ENCODE measurements at regions not wholly inside any gene's neighbourhood (a gene's known extent, or its start where the extent isn't known, plus 50 kb on each side); places are given as distances from the start of the nearest gene placed in this dataset.

DNA sequence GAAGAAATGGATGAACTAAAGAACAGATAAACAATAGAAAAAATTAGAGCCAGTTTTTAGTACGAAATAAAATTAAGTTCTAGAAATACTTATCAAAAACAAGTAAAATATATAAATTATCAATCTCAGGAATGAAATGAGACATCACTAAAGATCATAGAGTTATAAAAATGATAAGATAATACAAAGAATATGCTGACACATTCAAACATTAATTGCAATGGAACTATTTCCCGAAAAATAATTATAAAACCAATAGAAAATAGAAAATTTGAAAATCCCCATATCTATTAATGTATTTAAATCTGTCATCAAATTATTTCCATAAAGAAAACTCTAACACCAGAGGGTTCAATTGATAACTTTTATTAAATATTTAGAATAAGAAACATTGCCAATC lies 458.1 kb upstream of the MBL2 start:
- H4K20me1 ChIP-seq (ENCODE audit: insufficient read depth, low read length) = no peaks in the 10 kb centered on the region
- H3F3A ChIP-seq (ENCODE audit: insufficient read depth, low read length) = no peaks in the 10 kb centered on the region
- no peak overlapping the region for H3K9ac ChIP-seq (ENCODE audit: low read length)
- no peaks in the 10 kb centered on the region for H3K9me3 ChIP-seq (ENCODE audit: low read length)
- TF ChIP-seq, protein P1, sequence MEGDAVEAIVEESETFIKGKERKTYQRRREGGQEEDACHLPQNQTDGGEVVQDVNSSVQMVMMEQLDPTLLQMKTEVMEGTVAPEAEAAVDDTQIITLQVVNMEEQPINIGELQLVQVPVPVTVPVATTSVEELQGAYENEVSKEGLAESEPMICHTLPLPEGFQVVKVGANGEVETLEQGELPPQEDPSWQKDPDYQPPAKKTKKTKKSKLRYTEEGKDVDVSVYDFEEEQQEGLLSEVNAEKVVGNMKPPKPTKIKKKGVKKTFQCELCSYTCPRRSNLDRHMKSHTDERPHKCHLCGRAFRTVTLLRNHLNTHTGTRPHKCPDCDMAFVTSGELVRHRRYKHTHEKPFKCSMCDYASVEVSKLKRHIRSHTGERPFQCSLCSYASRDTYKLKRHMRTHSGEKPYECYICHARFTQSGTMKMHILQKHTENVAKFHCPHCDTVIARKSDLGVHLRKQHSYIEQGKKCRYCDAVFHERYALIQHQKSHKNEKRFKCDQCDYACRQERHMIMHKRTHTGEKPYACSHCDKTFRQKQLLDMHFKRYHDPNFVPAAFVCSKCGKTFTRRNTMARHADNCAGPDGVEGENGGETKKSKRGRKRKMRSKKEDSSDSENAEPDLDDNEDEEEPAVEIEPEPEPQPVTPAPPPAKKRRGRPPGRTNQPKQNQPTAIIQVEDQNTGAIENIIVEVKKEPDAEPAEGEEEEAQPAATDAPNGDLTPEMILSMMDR (IDR thresholded peaks at IDR 0.05; ENCODE audit: low read length) = no peak
- TF ChIP-seq EZH2 (IDR thresholded peaks at IDR 0.05; ENCODE audit: borderline replicate concordance, low read length) = no peak
- H3K27ac ChIP-seq (ENCODE audit: low read depth, low read length, poor library complexity, severe bottlenecking) = no peak overlapping the region
- no peaks in the 10 kb centered on the region for H3K27me3 ChIP-seq (ENCODE audit: insufficient read depth, low read length)
- no peaks in the 10 kb centered on the region for H3K79me2 ChIP-seq (ENCODE audit: insufficient read depth, low read length)
- no peak overlapping the region for H2AFZ ChIP-seq (ENCODE audit: low read length)
- H3K36me3 ChIP-seq (ENCODE audit: insufficient read depth, low read length) = no peaks in the 10 kb centered on the region
- H3K4me1 ChIP-seq (ENCODE audit: insufficient read depth, low read length, severe bottlenecking) = no peaks in the 10 kb centered on the region
- no peak overlapping the region for H3K4me3 ChIP-seq (ENCODE audit: low read depth, low read length, poor library complexity, severe bottlenecking)
- H3K9me2 ChIP-seq (ENCODE audit: low read depth, low read length) = no peaks in the 10 kb centered on the region
- H3K4me2 ChIP-seq (ENCODE audit: low read length) = no peak overlapping the region

DNA sequence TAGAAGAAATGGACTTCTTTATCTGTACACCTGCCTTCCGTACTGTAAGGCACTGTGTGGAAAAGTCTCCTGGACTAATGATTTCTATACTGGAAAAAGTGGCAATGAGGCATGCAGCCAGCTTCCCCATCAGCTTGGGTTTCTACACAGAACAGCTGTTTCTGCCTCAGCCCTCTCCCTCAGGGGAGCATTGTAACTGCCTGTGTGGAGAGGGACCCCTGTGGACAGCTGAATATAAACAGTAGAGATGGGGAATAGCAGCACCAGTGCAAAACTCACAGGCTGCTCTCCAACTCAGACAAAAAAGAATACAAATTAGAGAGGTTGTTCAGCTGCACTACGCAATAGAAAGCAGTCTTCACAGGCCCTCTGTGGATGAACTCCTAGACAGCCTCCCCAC lies 451.3 kb upstream of the MBL2 start:
- H4K20me1 ChIP-seq (ENCODE audit: insufficient read depth, low read length) = no peaks in the 10 kb centered on the region
- H3K36me3 ChIP-seq (ENCODE audit: insufficient read depth, low read length) = no peaks in the 10 kb centered on the region
- H3K27me3 ChIP-seq (ENCODE audit: insufficient read depth, low read length) = no peaks in the 10 kb centered on the region
- H3K9me2 ChIP-seq (ENCODE audit: low read depth, low read length) = no peaks in the 10 kb centered on the region
- H2AFZ ChIP-seq (ENCODE audit: low read length) = no peak overlapping the region
- H3F3A ChIP-seq (ENCODE audit: insufficient read depth, low read length) = no peaks in the 10 kb centered on the region
- TF ChIP-seq EZH2 (IDR thresholded peaks at IDR 0.05; ENCODE audit: borderline replicate concordance, low read length) = no peak
- TF ChIP-seq, protein P1 (IDR thresholded peaks at IDR 0.05; ENCODE audit: low read length) = no peak
- H3K9ac ChIP-seq (ENCODE audit: low read length) = no peak overlapping the region
- H3K27ac ChIP-seq (ENCODE audit: low read depth, low read length, poor library complexity, severe bottlenecking) = no peak overlapping the region
- H3K79me2 ChIP-seq (ENCODE audit: insufficient read depth, low read length) = no peaks in the 10 kb centered on the region
- H3K4me2 ChIP-seq (ENCODE audit: low read length) = no peak overlapping the region
- H3K9me3 ChIP-seq (ENCODE audit: low read length) = no peaks in the 10 kb centered on the region
- H3K4me3 ChIP-seq (ENCODE audit: low read depth, low read length, poor library complexity, severe bottlenecking) = no peak overlapping the region
- H3K4me1 ChIP-seq (ENCODE audit: insufficient read depth, low read length, severe bottlenecking) = no peaks in the 10 kb centered on the region

DNA sequence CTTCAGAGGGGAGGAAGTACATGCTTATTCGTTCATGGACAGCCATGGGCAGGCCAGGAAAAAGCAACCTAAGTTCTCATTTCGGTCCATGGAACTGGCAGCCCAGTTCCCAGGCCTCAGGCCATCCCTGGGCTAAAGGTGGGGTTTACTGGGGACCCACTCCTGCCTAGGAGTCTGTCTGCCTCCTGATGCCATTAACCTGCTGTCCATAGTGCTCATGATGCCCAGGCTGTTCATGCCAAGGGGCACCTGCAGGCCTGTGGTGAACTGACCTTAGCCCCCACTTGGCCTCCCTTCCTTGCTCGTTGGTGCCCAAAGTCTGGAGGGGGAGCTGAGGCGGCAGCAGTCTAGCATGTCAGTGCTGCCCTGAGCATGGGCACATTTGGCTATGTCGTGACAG lies 450.2 kb upstream of the MBL2 start:
- no peaks in the 10 kb centered on the region for H4K20me1 ChIP-seq (ENCODE audit: insufficient read depth, low read length)
- no peaks in the 10 kb centered on the region for H3K27me3 ChIP-seq (ENCODE audit: insufficient read depth, low read length)
- no peaks in the 10 kb centered on the region for H3K9me2 ChIP-seq (ENCODE audit: low read depth, low read length)

More for the DNA sequence above, 450.2 kb upstream of the MBL2 start:
- no peak overlapping the region for H3K4me2 ChIP-seq (ENCODE audit: low read length)
- H3K4me1 ChIP-seq (ENCODE audit: insufficient read depth, low read length, severe bottlenecking) = no peaks in the 10 kb centered on the region
- no peak overlapping the region for H3K4me3 ChIP-seq (ENCODE audit: low read depth, low read length, poor library complexity, severe bottlenecking)
- no peaks in the 10 kb centered on the region for H3K36me3 ChIP-seq (ENCODE audit: insufficient read depth, low read length)
- H3K27ac ChIP-seq (ENCODE audit: low read depth, low read length, poor library complexity, severe bottlenecking) = no peak overlapping the region
- no peak overlapping the region for H3K9ac ChIP-seq (ENCODE audit: low read length)
- H3K9me3 ChIP-seq (ENCODE audit: low read length) = no peaks in the 10 kb centered on the region
- no peak overlapping the region for H2AFZ ChIP-seq (ENCODE audit: low read length)
- H3K79me2 ChIP-seq (ENCODE audit: insufficient read depth, low read length) = no peaks in the 10 kb centered on the region
- no peak for TF ChIP-seq EZH2 (IDR thresholded peaks at IDR 0.05; ENCODE audit: borderline replicate concordance, low read length)
- TF ChIP-seq, protein P1 (IDR thresholded peaks at IDR 0.05; ENCODE audit: low read length) = no peak
- no peaks in the 10 kb centered on the region for H3F3A ChIP-seq (ENCODE audit: insufficient read depth, low read length)

Data from OCI-LY1 (cell line).